ENCODE measurements at regions not wholly inside any gene's neighbourhood (a gene's known extent, or its start where the extent isn't known, plus 50 kb on each side); places are given as distances from the start of the nearest gene placed in this dataset.
A peak's percentile ranks its signal among the peaks of the same experiment; 100 is the strongest.

- no peak overlapping the region for H3K4me3 ChIP-seq
- peaks cover 11 to 13% of the 10 kb centered on the region in 2 donors for H3K4me1 ChIP-seq (replicated peaks in 1 of 2)
- H3K27ac ChIP-seq = no peak overlapping the region
- no peaks in the 10 kb centered on the region for H3K36me3 ChIP-seq (replicated peaks in 1 of 2)
- H3K9me3 ChIP-seq (replicated peaks in 1 of 3) = no peaks in the 10 kb centered on the region
- H3K27me3 ChIP-seq = no peaks in the 10 kb centered on the region
- TF ChIP-seq POLR2A (IDR thresholded peaks at IDR 0.05) = no peak
- no peak for TF ChIP-seq CTCF (IDR thresholded peaks at IDR 0.05)
- intact Hi-C loops (cut with DNase I) = no loop called here
- 89 to 96% (median 92%) methylated on average over 4 of the region's 4 CpGs for WGBS, 4 donors
- no peak for DNase-seq
These were observed 244.1 kb upstream of the RBBP8 start for GRCh38 chr18:22688877-22689496.

GRCh38 chr18:22689712-22690111, 243.4 kb upstream of the RBBP8 start:
- Histone ChIP-seq H3K9me3 (replicated peaks in 1 of 3) (no peaks in the 10 kb centered on the region), H3K4me1 (replicated peaks in 1 of 2) (peaks cover 6 to 13% of the 10 kb centered on the region in 2 donors), H3K4me3 (no peak overlapping the region), H3K27ac (no peak overlapping the region), H3K36me3 (replicated peaks in 1 of 2) (no peaks in the 10 kb centered on the region), H3K27me3 (no peaks in the 10 kb centered on the region)
- intact Hi-C loops (cut with DNase I) = loop anchor here in 1 of 2 donors (10.0 kb wide), 1 partner anchor 95 kb away; no protein-coding TSS in a partner anchor
- DNase-seq = no peak
- TF ChIP-seq POLR2A (IDR thresholded peaks at IDR 0.05) = no peak
- no peak for TF ChIP-seq CTCF (IDR thresholded peaks at IDR 0.05)

- H3K27me3 ChIP-seq = no peaks in the 10 kb centered on the region
- H3K27ac ChIP-seq = no peak overlapping the region
- H3K4me3 ChIP-seq = no peak overlapping the region
- H3K4me1 ChIP-seq (replicated peaks in 1 of 2) = peaks cover 10 to 19% of the 10 kb centered on the region in 2 donors
- no peaks in the 10 kb centered on the region for H3K36me3 ChIP-seq (replicated peaks in 1 of 2)
- H3K9me3 ChIP-seq (replicated peaks in 1 of 3) = no peaks in the 10 kb centered on the region
- DNase-seq = no peak
- no peak for TF ChIP-seq POLR2A (IDR thresholded peaks at IDR 0.05)
- no peak for TF ChIP-seq CTCF (IDR thresholded peaks at IDR 0.05)
- intact Hi-C loops (cut with DNase I) = loop anchor here in 1 of 2 donors (10.0 kb wide), 1 partner anchor 96 kb away; no protein-coding TSS in a partner anchor
- WGBS, 4 donors = 82 to 97% (median 90%) methylated on average over 1 of the region's 1 CpG
These were observed 242.6 kb upstream of the RBBP8 start for GRCh38 chr18:22690556-22690955.

GRCh38 chr18:22691946-22692710, 241.0 kb upstream of the RBBP8 start:
- intact Hi-C loops (cut with DNase I) = loop anchor here in 1 of 2 donors (10.0 kb wide), 1 partner anchor 97 kb away; no protein-coding TSS in a partner anchor
- Histone ChIP-seq H3K27me3 (no peaks in the 10 kb centered on the region), H3K4me1 (replicated peaks in 1 of 2) (peaks cover 16 to 24% of the 10 kb centered on the region in 2 donors), H3K4me3 (no peak overlapping the region), H3K9me3 (replicated peaks in 1 of 3) (no peaks in the 10 kb centered on the region), H3K36me3 (replicated peaks in 1 of 2) (no peaks in the 10 kb centered on the region), H3K27ac (peak overlapping the region in 3 of 5 donors; percentile 20 to 66 (median 35))
- DNase-seq = no peak
- 48 to 77% (median 67%) methylated on average over 2 of the region's 2 CpGs for WGBS, 4 donors
- TF ChIP-seq POLR2A (IDR thresholded peaks at IDR 0.05) (no peak), CTCF (IDR thresholded peaks at IDR 0.05) (no peak)

Data from adrenal gland (tissue), 9 donors.